Activated CD8-positive, alpha-beta T cell treated with anti-CD3 and anti-CD28 coated beads, Interleukin-2, amount 10 ng/mL, durations not matched to agents 7 days and 5 days (primary cell): ENCODE measurements at regions not wholly inside any gene's neighbourhood (a gene's known extent, or its start where the extent isn't known, plus 50 kb on each side); places are given as distances from the start of the nearest gene placed in this dataset.
A peak's percentile ranks its signal among the peaks of the same experiment; 100 is the strongest.
"Not testable (repeated sequence)": the region's sequence is repeated elsewhere in the genome, so short reads cannot be mapped to it uniquely, and the experiment has no call there.

Source experiments
- ATAC-seq: fragments of 150-1000 bp; cut with Tn5 transposase; one replicate; pipeline ENCODE4 v1.10.0; 2021; ENCODE audit warnings: moderate library complexity
- CTCF ChIA-PET: fragments of 350-600 bp; sonication (Branson Sonifier 250); formaldehyde crosslinking; loops from one replicate; lab custom pipeline; 2021; ENCODE audit warnings: antibody characterized with exemption; lab: Charles Lee
- POLR2A ChIA-PET: fragments of 350-600 bp; sonication (Branson Sonifier 250); formaldehyde crosslinking; loops from one replicate; lab custom pipeline; 2021; ENCODE audit warnings: antibody characterized with exemption; lab: Charles Lee
- DNase-seq: peaks from one replicate; pipeline ENCODE4 v3.0.0-alpha.2; 2020
- H3K27ac Mint-ChIP-seq: one replicate; pipeline ENCODE4 v1.8.0; 2021; ENCODE audit warnings: mild to moderate bottlenecking, mixed read lengths
- H3K27me3 Mint-ChIP-seq: one replicate; pipeline ENCODE4 v1.8.0; 2021; ENCODE audit warnings: low read depth, mixed read lengths
- H3K36me3 Mint-ChIP-seq: one replicate; pipeline ENCODE4 v1.8.0; 2021; ENCODE audit warnings: low read depth, mixed read lengths
- H3K4me1 Mint-ChIP-seq: one replicate; pipeline ENCODE4 v1.8.0; 2021; ENCODE audit warnings: low read depth, mixed read lengths
- H3K4me3 Mint-ChIP-seq: one replicate; pipeline ENCODE4 v1.8.0; 2021; ENCODE audit warnings: mild to moderate bottlenecking, mixed read lengths
- H3K9me3 Mint-ChIP-seq: one replicate; pipeline ENCODE4 v1.8.0; 2022; ENCODE audit warnings: mixed read lengths; ENCODE audit not compliant: insufficient read depth

GRCh38 chrX:39436538-39436937 lies 635.3 kb downstream of the MID1IP1 start:
- H3K9me3 Mint-ChIP-seq, ATAC-seq, DNase-seq, H3K27ac Mint-ChIP-seq, H3K4me3 Mint-ChIP-seq, H3K27me3 Mint-ChIP-seq, CTCF ChIA-PET, POLR2A ChIA-PET, H3K36me3 Mint-ChIP-seq: not testable (repeated sequence)
- H3K4me1 Mint-ChIP-seq = peaks cover 14% of the 10 kb centered on the region

DNA sequence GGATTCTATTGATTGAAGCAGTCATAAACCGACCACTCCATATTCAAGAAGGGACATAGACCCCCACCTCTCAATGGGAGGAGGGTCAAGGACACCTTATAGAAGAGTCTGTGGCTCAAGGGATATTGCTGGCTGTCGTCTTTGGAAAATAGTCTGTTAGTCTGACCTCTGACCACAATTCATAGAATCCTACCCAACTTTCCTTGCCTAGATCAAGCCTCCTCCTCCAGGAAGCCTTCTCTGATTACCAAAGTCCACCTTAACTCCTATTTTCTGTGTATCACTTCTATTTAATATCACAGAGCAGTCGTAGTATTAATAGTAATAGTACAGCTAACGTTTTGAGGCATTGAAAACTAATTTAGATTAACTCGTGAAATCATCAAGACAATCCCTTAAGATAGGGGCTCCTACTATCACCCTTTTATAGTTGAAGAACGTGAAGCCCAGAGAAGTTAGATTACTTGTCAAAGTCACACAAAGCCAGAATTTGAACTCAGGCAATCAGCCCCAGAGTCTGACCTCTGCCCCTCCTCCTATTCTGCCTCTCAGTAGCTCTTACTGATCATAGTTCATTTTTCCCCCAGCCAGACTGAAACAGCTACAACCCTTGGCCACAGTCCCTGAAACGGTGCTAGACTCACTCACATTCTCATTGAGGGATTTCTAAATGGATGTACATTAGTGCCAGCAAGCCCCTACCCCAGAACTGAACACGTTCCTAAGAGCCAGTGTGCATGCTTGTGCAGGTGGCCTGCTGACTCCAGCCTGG lies 636.6 kb downstream of the MID1IP1 start:
- H3K27ac Mint-ChIP-seq = no peak overlapping the region
- H3K4me1 Mint-ChIP-seq = peaks cover 20% of the 10 kb centered on the region
- ChIA-PET POLR2A (no interaction called here), CTCF (no interaction called here)
- no peaks in the 10 kb centered on the region for H3K9me3 Mint-ChIP-seq
- no peaks in the 10 kb centered on the region for H3K27me3 Mint-ChIP-seq
- H3K36me3 Mint-ChIP-seq = no peaks in the 10 kb centered on the region
- H3K4me3 Mint-ChIP-seq = no peak overlapping the region
- ATAC-seq (no peak), DNase-seq (no peak)

- no peak overlapping the region for H3K27ac Mint-ChIP-seq
- peaks cover 20% of the 10 kb centered on the region for H3K4me1 Mint-ChIP-seq
- no peaks in the 10 kb centered on the region for H3K9me3 Mint-ChIP-seq
- ChIA-PET CTCF (interaction anchor here (1.5 to 1.8 kb wide), 2 partner anchors 130 to 198 kb away, joined by 4 to 5 read pairs; no protein-coding TSS in a partner anchor), POLR2A (no interaction called here)
- H3K27me3 Mint-ChIP-seq = no peaks in the 10 kb centered on the region
- no peak overlapping the region for H3K4me3 Mint-ChIP-seq
- H3K36me3 Mint-ChIP-seq = no peaks in the 10 kb centered on the region
- DNase-seq (no peak), ATAC-seq (no peak)
These were observed 637.6 kb downstream of the MID1IP1 start for GRCh38 chrX:39438603-39439602.

DNA sequence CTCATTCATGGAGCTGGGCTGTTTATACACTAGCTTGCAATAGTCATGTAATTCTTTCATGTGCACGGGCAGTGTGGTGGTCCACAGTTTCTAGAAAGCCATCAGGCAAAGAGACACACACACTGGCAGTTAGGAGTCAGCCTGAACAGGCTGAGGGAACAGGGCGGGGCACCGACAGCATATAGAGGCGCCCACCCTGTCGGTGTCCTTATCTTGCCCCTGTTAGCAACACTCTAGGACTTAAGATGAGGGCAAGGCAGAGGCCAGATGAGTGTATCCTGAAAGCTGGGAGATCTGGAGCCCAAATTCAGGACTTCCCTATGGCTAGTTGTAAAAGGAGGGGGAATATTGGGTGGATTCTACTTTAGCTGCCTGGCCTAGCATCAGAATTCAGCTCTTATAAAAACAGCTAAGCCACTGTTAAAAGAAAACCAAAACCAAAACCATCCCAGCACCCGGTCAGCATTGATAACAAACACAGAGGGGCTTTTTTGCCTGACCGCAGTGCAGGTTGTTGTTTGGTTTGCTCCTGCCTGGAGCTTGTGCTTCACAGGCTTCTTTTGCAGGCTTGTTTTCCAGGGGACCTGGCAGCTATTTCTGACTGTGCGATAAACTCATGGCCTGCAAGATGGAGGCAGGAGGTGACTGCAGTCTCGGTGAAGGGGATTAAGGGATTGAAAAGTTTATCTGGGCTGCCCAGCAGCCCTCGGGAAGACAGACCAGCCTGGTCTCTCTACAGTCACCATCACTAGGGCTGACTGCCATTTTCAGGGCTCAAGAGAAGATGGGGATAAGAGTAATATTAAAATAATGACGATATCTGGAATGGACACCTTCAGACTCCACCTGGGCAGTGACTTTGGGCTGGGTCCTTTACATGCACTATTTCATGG lies 638.9 kb downstream of the MID1IP1 start:
- ChIA-PET CTCF (interaction anchor here (1.1 to 1.8 kb wide), 5 partner anchors 9 to 199 kb away, joined by 4 to 7 read pairs (median 4); no protein-coding TSS in a partner anchor), POLR2A (interaction anchor here (0.6 kb wide), 1 partner anchor 712 kb away, joined by 3 read pairs; no protein-coding TSS in a partner anchor)
- peak overlapping the region; percentile 43 for H3K4me3 Mint-ChIP-seq
- no peaks in the 10 kb centered on the region for H3K27me3 Mint-ChIP-seq
- ATAC-seq (no peak), DNase-seq (peak; percentile 27)
- H3K36me3 Mint-ChIP-seq = no peaks in the 10 kb centered on the region
- H3K9me3 Mint-ChIP-seq = no peaks in the 10 kb centered on the region
- peak overlapping the region; percentile 79 for H3K27ac Mint-ChIP-seq
- peaks cover 20% of the 10 kb centered on the region for H3K4me1 Mint-ChIP-seq

DNA sequence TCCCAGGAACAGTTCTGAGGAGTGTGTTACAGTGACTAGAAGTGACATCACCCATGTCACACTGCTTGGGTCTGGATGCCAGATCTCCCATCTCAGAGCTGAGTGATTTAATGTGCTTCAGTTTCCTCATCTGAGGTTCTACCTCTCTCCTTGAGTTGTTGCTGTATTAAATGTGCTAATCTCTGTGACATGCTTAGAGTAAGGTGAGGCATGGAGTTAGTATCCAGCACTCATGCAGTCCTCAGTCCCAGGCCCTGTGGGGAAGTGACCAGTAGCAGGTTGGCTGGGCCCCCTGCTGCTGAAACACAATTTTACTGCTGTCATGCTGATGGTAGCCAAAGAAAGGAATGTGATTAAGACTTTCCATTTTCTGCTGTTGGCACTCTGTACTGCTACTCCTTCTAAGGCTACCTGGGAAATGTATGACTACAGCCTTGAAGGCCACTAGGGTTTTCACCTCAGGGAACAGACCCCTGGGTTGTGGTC lies 639.6 kb downstream of the MID1IP1 start:
- DNase-seq (no peak), ATAC-seq (no peak)
- peak overlapping the region; percentile 63 for H3K27ac Mint-ChIP-seq
- no peaks in the 10 kb centered on the region for H3K9me3 Mint-ChIP-seq
- peaks cover 20% of the 10 kb centered on the region for H3K4me1 Mint-ChIP-seq
- no peaks in the 10 kb centered on the region for H3K27me3 Mint-ChIP-seq
- H3K4me3 Mint-ChIP-seq = no peak overlapping the region
- H3K36me3 Mint-ChIP-seq = no peaks in the 10 kb centered on the region
- POLR2A ChIA-PET = interaction anchor here (0.6 kb wide), 1 partner anchor 712 kb away, joined by 3 read pairs; no protein-coding TSS in a partner anchor
- CTCF ChIA-PET = interaction anchor here (1.2 to 1.6 kb wide), 3 partner anchors 13 to 200 kb away, joined by 4 to 7 read pairs (median 4); no protein-coding TSS in a partner anchor

DNA sequence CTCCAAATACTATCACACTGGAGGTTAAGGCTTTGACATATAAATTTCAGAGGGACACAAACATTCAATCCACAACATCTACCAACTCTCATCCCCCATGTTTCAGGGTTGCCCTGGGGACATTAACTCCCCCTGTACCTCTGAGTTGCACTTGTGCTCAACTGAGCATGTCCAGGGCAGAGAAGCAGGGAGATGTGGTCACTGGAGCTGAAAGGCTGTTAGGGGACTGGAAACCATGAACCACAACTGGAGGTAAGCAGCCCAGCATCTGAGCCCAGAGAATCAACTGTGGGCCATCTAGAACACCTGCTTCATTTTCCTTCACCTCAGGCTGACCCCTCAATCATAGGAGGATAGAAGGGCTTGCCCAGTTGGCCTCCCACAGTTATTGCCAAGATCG lies 641.1 kb downstream of the MID1IP1 start:
- Mint-ChIP-seq H3K27ac (no peak overlapping the region), H3K4me3 (no peak overlapping the region), H3K9me3 (no peaks in the 10 kb centered on the region), H3K4me1 (peaks cover 20% of the 10 kb centered on the region), H3K27me3 (no peaks in the 10 kb centered on the region), H3K36me3 (no peaks in the 10 kb centered on the region)
- DNase-seq (no peak), ATAC-seq (no peak)
- ChIA-PET POLR2A (no interaction called here), CTCF (no interaction called here)

DNA sequence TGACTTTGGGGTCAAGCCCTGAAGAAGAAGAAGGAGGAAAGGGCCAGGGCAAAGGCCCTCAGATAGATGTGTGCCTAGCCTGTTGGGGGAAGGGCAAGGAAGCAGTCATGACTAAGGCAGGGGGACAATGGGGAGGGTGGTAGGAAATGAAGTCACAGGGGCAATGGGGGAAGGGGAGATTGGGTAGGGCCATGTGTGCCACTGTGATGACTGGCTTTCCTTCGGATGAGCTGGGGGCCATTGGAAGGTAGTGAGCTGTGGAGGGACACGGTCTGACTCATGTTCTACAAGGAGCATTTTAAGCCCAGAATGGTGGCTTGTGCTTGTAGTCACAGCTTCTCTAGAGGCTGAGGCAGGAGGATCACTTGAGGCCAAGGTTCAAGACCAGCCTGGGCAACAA lies 642.0 kb downstream of the MID1IP1 start:
- DNase-seq (no peak), ATAC-seq (no peak)
- peaks cover 20% of the 10 kb centered on the region for H3K4me1 Mint-ChIP-seq
- H3K27me3 Mint-ChIP-seq = no peaks in the 10 kb centered on the region
- CTCF ChIA-PET = no interaction called here
- POLR2A ChIA-PET = no interaction called here
- H3K4me3 Mint-ChIP-seq = no peak overlapping the region
- no peak overlapping the region for H3K27ac Mint-ChIP-seq
- no peaks in the 10 kb centered on the region for H3K36me3 Mint-ChIP-seq
- no peaks in the 10 kb centered on the region for H3K9me3 Mint-ChIP-seq

- Mint-ChIP-seq H3K4me3 (no peak overlapping the region), H3K9me3 (no peaks in the 10 kb centered on the region), H3K27me3 (no peaks in the 10 kb centered on the region), H3K4me1 (peaks cover 20% of the 10 kb centered on the region), H3K36me3 (no peaks in the 10 kb centered on the region), H3K27ac (no peak overlapping the region)
- ATAC-seq = no peak
- ChIA-PET CTCF (interaction anchor here (0.9 kb wide), 1 partner anchor 11 kb away, joined by 4 read pairs; no protein-coding TSS in a partner anchor), POLR2A (no interaction called here)
- DNase-seq = peak; percentile 39
These were observed 644.1 kb downstream of the MID1IP1 start for GRCh38 chrX:39445336-39445735.

DNA sequence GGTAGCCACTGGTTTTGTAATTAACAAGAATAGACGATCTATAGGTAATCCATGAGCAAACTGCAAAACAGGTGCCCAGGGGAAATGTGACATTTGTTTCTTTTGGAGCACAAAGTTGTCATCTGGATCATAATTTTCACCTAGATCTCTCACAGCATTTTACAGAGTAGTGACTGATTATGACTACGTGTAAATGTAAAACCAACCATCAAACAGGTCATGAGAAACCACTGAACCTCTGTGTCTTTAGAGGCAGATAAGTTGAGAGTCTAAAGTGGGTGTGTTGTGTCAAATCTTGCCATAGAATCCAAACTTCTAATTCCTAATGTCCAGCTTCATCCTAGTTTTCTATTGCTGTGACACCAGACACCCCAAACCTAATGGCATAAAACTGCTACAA lies 648.1 kb downstream of the MID1IP1 start:
- H3K4me1 Mint-ChIP-seq = peaks cover 12% of the 10 kb centered on the region
- H3K27me3 Mint-ChIP-seq = no peaks in the 10 kb centered on the region
- CTCF ChIA-PET = no interaction called here

DNA sequence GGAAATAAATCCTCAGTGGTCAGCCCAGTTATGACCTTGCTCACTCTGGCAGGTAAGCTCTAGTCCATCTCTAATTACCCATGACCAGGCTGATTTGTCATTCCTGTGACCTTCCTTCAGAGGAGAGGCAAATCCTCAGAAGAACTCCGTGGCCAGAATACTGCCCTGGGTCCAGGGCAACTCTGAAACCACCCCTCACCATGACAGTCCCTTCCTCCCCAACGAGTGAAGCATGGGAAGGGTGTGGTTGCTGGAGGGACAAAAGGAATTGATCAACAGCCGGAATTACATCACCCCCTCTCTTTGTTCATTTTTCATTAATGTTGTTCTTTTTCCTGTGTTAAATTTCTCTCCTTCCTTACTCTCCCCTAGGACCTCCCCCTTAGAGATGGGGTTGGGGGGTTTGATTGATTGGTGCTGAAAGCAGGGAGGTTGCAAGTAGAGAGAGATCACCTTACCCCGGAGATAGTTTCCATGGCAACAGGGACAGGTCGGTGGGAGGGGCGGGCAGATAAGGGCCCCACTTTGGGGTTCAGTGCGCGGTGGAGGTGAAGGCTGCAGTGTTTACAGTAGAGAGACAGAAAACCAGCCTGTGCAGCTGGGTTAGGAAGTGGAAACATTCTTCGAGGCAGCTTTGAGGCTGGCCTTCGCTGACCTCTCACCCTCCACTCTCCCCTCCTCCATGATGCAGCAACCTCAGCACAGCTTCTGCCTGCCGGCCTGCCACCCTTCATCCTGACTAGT lies 647.4 kb downstream of the BCOR start:
- H3K27me3 Mint-ChIP-seq = no peaks in the 10 kb centered on the region
- POLR2A ChIA-PET = no interaction called here
- ATAC-seq (no peak), DNase-seq (no peak)
- no peaks in the 10 kb centered on the region for H3K36me3 Mint-ChIP-seq
- CTCF ChIA-PET = interaction anchor here (0.7 kb wide), 1 partner anchor 292 kb away, joined by 3 read pairs; no protein-coding TSS in a partner anchor
- peaks cover 12% of the 10 kb centered on the region for H3K4me1 Mint-ChIP-seq
- no peak overlapping the region for H3K27ac Mint-ChIP-seq
- no peaks in the 10 kb centered on the region for H3K9me3 Mint-ChIP-seq
- no peak overlapping the region for H3K4me3 Mint-ChIP-seq

More for the DNA sequence above, 648.1 kb downstream of the MID1IP1 start:
- no peak for DNase-seq
- Mint-ChIP-seq H3K27ac (no peak overlapping the region), H3K4me3 (no peak overlapping the region), H3K36me3 (no peaks in the 10 kb centered on the region), H3K9me3 (no peaks in the 10 kb centered on the region)
- ATAC-seq = no peak
- POLR2A ChIA-PET = no interaction called here
